A172 (cell line): ENCODE measurements at regions not wholly inside any gene's neighbourhood (a gene's known extent, or its start where the extent isn't known, plus 50 kb on each side); places are given as distances from the start of the nearest gene placed in this dataset.
"Not testable (repeated sequence)": the region's sequence is repeated elsewhere in the genome, so short reads cannot be mapped to it uniquely, and the experiment has no call there.

Experiments
- DNase-seq: peaks from one replicate; pipeline ENCODE4 v3.0.0-alpha.2; 2015; ENCODE audit warnings: low spot score

DNA sequence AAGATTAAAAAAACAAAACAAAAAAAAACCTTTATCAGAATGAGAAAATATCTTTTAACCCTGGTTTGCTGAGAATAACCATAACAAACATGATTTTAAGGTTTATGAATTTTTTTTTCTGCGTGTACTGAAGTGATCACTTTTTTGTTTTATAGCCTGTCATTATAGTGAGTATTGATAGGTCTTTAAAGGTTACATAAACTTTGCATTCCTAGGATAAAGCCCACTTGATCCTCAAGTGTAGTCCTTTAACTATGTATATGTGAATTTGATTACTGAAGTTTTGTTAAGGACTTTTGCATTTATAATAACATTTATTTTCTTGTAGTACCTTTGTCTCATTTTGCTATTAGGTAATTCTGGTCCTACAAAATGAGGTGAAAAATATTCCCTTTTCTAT lies 709.8 kb upstream of the PCDH20 start:
- DNase-seq: no peak

DNA sequence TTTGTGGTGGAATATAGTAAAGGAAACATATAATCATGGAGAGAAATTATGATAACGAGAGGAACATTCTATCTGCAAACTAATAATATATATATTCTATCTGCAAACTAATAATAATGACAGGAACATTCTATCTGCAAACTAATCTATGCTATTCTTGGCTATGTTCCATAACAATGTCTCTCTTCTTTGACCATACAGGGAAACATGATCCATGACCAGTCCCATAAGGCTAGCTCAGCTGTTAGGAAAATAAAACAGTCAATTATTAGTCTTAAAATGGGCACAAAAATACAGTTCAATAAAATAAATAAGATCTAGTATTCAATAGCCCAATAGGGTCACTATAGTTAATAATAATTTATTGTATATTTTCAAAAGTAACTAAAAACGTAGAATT lies 707.8 kb upstream of the PCDH20 start:
- no peak for DNase-seq

DNA sequence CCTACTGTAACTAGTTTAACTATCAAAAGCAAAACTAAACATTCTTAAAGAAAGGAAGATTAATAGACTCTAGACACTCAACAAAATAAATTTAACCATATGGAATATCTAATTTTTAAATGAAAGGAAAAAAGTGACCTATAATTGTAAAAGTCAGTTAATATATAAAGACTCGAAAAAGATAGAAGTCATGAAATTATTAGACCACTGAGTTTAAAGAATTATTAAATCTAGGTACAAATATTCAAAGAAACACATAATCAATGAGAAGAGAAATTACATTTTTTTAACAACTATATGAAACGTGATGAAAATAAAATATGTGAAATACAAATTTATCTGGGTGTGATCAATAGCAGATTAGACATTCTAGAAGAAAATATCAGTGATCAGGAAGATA lies 706.8 kb upstream of the PCDH20 start:
- no peak for DNase-seq

DNA sequence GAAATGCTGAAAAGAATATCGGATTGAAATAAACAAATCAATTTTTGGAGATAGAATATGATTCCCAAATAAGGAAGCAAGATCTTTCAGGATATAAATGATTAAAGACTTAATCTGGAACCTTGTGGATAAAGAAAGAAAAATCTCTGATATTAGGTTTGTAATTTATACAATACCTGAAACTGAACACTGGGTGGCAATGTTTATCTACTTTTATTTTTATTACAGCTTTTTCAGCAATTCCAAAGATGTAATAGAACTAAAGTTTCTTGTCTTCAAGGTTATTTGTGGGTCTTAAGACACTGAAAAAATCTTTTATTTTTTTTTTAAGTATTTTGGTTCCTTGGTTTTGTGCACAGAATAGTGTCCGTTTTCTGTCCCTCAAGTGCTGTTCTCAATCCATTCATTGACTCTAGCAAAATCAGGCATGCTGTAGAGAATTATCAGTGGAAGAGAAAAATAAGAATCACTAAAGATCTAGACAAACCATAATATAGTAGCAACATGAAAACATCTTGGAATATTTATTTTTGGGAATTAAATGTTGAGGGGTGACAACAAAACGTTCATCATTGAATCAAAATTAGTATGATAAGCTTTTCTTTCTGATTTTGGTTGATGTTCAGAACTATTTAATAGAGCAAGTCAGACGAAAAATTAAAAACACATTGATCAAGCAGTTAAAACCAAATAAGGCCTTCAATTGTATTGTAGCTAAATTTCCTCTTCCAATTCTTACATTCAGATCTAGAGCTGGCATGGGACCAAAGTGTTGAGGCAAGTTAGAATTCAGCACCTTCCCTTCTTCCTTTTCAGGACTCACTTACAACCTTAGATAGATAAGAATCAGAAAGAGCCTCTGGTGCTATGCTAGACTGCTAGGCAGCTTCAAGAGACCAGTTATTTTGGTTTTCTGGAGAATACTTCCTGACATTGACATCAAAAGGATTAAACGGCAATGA lies 704.4 kb upstream of the PCDH20 start:
- DNase-seq: peak; percentile 18

DNA sequence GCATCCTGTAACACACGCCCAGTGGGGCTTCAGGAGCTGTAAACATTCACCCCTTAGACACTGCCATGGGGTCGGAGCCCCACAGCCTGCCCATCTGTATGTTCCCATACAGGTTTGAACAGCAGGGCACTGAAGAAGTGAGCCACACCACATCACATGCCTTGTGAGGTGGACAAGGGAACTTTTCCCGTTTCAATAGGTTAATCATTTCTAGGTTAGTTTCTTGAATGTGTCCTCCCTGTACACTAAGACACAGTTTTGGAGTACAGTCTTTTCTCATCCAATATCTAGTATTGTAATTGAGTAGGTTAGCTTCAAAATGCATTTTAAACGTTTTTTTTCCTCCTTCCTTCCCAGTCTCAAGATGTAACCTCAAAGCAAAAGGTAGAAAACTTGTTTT lies 700.2 kb upstream of the PCDH20 start:
- no peak for DNase-seq

DNA sequence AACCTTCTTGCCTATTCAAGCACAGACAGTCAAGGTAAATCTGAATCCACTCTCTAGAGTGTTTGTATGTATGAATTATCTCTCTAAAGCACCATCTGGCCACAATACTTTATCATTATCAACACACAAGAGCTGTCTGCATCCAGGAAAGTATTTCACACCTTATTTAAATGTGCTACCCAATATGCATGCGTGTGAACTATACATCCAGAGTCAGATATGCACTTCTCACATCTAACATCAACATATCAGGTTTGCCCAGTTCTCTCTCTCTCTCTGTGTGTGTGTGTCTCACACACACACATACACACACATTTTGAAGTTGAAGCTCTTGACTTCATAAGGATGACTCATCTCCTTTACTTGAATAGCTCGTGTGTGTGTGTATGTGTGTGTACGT lies 697.5 kb upstream of the PCDH20 start:
- DNase-seq: no peak

DNA sequence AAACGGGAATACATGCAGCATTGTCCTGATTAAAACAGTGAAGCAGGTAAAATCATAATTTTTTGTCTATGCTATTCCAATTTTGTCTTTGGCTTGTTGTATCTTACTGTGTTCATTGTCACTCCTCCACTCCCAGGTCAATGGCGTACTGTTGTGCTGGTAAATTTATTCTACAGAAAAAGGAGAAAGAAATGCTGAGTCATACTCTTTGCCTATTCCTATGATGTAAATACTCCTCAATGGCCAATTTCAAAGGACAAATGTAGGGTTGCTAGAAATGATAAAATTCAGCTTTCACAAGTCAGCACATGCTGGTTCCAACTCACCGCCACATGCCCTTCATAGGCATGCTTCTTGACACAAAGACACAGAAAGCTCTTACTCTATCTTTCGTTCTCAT lies 694.4 kb upstream of the PCDH20 start:
- DNase-seq: no peak

DNA sequence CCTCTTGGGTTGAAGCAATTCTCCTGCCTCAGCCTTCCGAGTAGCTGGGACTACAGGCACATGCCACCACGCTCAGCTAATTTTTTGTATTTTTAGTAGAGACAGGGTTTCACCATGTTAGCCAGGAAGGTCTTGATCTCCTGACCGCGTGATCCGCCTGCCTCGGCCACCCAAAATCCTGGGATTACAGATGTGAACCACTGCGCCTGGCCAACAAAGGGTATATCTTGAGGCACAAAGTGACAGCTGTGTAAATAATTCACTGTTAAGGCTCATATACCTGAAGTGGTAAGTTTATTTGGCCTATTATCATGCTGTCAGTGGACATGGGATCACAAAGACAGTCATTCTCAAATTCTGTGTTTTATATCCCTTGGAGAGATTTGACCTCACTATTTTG lies 688.5 kb upstream of the PCDH20 start:
- not testable (repeated sequence) for DNase-seq

DNA sequence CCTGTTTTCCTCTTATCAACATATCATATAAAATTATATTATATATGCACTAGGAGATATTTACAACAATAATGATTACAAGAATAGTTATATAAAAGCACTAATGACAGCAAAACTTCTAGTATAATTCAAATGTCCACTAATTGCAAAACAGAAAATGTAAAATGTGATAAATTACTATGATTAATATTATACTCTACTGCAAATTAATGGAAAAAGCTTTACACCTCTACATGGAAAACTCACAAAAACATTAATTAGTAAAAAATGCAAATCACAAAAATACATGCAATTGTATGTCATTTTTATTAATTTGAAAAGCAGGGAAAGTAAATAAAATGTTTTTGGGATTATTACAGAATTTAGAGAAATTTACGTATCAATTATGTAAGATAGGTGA lies 681.0 kb upstream of the PCDH20 start:
- DNase-seq: no peak

DNA sequence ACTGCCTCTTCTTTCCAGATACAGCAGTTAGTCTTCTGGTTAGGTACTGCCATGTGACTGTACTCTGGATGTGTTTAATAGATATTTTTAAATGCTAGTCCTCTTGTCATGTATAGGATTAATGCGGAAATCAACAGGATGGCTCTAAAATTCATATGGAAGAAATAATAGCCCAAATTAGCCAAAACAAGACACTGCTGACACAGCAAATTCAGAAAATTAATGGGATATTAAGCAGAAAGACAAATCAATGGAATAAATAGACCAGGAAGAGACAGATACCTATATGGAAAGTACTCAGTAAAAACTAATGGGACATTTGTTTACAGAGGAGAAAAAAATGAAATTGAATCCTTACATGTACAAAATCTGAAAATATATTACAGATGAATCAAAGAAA lies 679.3 kb upstream of the PCDH20 start:
- DNase-seq: no peak

DNA sequence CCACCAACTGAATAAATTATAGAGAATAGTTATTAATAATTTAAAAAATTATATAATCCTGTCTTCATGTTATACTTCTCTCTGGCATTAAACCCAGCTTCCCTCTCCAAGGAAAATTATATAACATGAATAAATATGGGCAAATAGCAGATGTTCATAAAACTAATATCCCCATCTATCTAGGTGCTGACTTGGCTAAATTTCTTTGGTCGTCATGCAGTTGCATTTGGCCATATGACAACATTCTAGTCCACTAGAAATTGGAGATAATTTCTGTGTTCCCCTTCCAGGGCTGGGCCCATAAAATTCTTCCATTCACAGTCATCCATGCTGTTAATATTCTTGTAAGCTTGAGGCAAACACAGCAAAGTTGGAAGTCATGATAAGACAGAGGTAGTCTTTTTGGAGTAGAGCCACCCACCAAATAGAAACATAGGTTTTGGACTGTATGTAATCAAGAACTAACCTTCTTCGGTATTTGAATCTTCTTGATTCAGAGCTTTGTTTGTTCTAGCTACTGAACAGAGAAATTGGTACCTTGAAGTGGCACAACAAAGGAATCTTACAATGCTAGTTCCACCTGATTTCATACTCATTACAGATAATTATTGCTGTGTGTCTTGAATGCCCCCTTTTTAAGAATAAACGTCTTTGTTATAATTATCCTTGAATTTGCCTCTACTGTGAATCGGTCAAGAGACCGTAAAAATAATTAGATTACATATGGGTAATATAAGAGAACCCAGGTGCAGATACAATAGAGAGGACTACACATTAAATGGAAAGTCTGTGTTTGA lies 678.5 kb upstream of the PCDH20 start:
- no peak for DNase-seq

DNA sequence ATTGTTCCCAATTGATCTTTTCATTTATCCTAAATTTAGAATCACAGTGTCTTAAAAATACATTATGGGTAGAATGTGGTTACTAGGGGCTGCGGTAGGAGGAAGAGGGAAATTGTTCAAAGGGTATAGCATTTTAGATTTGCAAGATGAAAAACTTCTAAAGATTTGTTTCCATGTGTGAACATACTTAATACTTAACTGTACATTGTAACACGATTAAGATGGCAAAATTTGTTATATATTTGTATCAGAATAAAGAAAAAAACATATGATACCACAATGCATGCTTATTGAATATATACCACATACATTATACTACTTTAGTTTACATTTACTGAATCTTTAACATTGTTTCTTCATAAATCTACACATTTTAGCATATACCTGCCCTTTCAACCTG lies 677.3 kb upstream of the PCDH20 start:
- no peak for DNase-seq

DNA sequence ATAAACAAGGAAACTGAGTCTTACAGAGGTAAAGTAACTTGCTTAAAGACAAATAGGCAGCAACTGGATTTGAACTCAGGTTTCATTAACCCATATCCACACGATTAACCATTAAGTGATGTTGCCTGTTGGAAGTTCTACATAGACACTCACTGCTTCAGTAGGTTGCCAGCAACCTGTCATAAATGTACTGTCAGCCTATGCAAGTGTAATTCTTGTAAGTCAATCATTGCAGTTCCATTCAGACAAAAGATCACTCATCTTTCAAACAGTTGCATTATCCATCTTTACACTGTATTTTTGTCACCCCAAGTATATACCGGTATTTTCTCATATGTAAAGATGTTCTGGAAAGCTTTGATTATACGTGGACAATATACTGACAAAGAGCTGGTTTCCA lies 676.9 kb upstream of the PCDH20 start:
- DNase-seq: no peak

DNA sequence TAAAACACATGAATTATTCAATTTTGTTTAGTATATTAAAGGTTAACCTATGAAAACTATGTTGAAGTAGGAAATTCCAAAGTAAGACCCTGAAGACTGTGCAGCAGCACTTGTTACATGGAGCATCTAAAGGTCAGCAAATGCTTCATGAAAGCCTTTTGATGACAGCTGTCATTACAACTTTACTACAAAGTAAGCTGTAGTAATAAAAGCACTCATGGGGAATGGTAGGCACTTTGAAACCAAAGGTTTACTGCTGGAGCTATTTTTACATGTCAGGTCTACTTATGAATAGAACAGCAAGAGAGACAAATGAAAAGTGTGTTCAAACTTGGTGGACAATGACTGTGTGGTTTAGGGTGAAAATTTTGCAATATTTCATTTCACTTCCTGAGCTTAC lies 672.5 kb upstream of the PCDH20 start:
- no peak for DNase-seq

DNA sequence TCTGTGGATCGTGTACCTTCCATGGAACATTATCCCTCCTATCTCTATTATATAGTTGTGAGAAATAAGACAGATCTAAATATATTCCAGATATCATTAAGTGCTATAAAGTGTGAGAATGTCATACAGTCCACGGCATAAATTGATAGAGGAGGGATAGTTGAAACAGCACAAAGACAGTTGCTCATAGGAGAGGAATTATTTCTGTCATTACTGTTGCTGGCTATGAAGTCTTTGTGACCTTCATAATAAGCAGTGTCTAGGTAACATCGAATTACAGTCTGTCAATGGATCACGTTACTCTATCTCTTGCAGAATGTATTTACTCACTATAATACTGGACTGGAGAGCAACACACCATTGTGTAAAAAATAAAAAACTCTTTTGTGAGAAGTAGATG lies 671.5 kb upstream of the PCDH20 start:
- DNase-seq: no peak

DNA sequence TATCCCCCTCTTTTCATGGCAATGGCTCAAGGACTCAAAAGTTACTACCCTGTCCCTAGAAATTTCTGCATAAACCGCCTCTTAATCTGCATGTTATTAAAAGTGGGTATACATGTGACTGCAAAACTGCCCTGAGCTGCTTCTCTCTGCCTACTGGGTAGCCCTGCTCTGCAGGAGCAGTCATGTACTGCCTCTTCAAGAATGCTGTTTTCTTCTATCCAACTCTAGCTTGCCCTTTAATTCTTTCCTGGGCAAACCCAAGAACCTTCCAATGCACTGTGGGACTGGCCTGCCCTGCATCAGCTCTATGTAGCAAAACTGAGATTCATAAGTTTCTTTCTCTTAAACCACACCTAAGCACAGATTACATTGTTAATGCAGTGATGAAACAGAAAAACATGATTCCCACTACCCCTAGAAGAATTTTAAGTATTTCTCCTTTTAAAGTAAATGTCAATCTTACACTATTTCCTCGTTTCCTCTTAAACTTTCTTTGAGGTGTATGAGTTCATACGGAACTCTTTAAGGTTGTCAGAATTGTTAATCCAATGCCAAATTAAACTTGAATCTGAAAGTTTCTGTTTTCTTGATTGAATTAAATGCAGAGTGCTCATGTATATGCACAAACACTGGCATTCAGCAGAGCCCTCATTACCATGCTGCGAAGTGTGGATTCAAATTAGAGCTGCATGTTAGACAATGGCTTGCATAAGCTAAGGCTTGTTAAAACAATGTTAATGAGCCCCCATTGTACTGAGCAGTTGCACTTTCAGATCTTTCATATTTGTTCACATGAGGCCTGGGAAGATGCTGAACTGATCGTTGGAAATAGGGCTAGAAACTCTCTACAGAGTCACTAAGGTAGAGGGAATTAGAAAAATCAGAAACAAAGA lies 669.9 kb upstream of the PCDH20 start:
- DNase-seq: no peak

DNA sequence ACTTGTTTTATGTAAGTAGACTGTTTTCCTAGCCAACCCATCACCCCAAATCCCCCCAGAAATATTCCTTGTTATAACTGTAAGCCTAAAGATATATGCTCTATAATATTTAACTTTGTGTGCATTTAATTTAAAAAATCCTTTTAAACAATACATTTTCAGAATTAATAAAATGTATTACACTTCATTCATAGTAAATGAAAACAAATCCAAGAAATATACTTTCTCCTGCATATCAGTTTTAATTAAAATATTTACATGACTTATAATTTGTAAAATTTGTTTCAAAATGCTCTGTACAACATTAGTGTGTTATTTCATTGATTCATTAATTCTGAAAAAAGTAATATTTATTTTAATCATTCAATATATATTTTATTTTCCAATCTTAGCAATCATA lies 669.1 kb upstream of the PCDH20 start:
- DNase-seq: no peak

DNA sequence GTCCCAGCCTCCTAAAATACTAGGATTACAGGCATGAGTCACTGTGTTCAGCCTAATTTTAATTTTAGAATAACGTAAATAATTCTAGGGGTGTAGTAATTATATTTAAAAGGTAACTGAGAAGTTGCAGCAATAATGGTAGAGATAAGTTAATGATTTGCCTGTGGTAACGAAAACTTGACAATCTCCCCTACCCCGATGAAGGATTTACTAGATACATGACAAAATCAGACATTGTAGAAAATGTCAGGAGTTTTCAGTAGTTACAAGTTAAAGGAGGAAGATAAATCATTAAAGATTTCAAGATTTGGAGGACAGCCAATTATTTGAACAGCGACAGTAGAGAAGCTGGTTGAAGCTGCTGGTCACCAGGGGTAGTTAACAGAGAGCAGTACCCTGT lies 652.2 kb upstream of the PCDH20 start:
- DNase-seq: no peak

DNA sequence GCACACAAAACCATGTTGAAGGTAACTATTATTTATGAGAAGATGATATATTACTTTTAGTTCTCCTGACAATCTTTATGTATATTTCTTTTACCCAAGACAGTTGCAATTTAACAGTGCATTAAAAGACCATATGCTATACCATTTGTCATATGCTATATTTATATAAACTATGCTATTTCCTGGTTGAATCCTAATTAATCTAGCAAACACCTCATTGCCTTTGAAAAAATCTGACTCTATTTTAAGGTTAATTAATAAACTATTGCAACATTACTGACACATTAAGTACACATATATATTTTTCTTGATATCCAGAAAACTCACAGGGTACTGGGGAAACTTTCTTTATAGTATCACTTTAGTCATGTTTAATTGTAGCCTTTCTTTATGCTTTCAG lies 649.4 kb upstream of the PCDH20 start:
- DNase-seq: no peak

DNA sequence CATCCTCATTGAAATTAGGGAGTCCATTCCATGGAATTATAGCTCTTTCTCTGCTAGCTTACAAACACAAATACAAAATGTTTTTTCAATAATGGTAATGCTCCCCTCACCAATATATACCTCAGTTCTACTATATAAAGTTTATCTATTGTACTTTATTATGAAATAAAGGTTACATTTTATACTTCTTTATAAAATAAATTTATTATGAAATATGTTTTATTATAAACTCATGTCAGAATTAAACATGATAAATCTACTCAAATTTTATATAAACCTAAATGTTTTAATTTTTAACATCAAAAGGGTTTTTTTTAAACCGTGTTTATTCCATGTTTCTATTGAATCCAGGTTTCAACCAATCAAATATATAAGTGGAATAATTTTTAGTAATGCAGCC lies 646.1 kb upstream of the PCDH20 start:
- no peak for DNase-seq

DNA sequence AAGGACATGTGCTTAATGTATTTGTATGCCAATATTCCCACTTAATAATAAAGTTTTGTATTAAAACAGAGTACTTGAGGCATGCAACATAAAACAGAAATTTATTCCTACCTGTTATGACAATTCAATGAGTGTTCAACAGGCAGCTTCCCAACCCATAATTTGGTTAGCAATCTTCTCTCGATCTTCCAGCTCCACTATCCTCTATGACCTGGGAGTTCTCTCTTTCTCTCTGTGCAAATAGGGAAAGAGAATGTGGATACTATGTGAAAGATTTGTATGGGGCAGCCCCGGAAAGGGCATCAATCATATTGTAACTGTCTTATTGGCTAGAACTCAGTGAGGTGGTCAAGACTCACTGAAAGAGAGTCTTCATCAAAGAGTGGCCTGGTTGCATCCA lies 644.9 kb upstream of the PCDH20 start:
- no peak for DNase-seq

DNA sequence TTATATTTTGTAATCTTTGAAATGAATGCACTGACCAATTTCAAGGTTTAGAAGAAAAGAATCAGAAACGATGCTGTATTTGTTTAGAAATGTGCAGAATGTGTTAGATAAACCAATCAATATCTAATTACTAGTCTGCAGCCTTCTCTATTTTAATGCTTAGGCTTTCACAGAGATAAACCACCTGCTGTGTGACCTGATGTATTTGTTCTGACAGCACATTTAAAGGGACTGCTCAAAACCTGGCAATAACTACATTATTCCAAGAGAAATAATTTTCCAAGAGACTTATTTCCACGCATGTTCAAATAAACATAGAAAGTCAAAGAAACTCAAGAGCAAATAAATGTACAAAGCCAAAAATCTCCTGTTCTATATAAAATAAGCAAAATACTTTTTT lies 641.6 kb upstream of the PCDH20 start:
- DNase-seq: no peak
